H1 (cell line): ENCODE measurements at regions not wholly inside any gene's neighbourhood (a gene's known extent, or its start where the extent isn't known, plus 50 kb on each side); places are given as distances from the start of the nearest gene placed in this dataset.

Source experiments
- CTCF ChIA-PET: fragments of 300-600 bp; sonication (Branson Sonifier 250); formaldehyde crosslinking; loops from one replicate; lab custom pipeline; 2021; ENCODE audit not compliant: partially characterized antibody; lab: Charles Lee
- POLR2A ChIA-PET: fragments of 300-600 bp; sonication (Branson Sonifier 250); formaldehyde crosslinking; loops from one replicate; lab custom pipeline; 2021; ENCODE audit warnings: inconsistent platforms; ENCODE audit not compliant: partially characterized antibody; lab: Charles Lee
- DNase-seq, 2 experiments: peaks; one replicate each; pipeline versions ENCODE4 v3.0.0 to v3.0.0-alpha.2; 2010 to 2022; ENCODE audit warnings: low spot score in 2 of 2, low read depth in 1 of 2, mixed read lengths in 1 of 2
- FAIRE-seq: peaks from 2 replicates; lab custom pipeline; 2011; peaks lifted over from hg19 to GRCh38; lab: Jason Lieb, UNC
- H2AFZ ChIP-seq: 2 replicates; pipeline ENCODE4 v1.8.1; 2012; ENCODE audit warnings: low read length, inconsistent platforms
- H2AK5ac ChIP-seq: 2 replicates; pipeline ENCODE4 v1.6.1; 2013; ENCODE audit warnings: low read depth, low read length
- H2BK120ac ChIP-seq: replicated peaks from 2 replicates; pipeline ENCODE3; 2013; ENCODE audit warnings: low read depth, low read length, inconsistent platforms
- H2BK12ac ChIP-seq: 2 replicates; pipeline ENCODE4 v1.6.1; 2013; ENCODE audit warnings: low read depth, low read length
- H2BK15ac ChIP-seq: 2 replicates; pipeline ENCODE4 v1.6.1; 2013; ENCODE audit warnings: low read length
- H2BK20ac ChIP-seq: 2 replicates; pipeline ENCODE4 v1.6.1; 2013; ENCODE audit warnings: low read length
- H2BK5ac ChIP-seq: 2 replicates; pipeline ENCODE4 v1.6.1; 2013; ENCODE audit warnings: low read depth, low read length
- H3K14ac ChIP-seq: 2 replicates; pipeline ENCODE4 v1.6.1; 2013; ENCODE audit warnings: inconsistent platforms; ENCODE audit not compliant: insufficient read length
- H3K18ac ChIP-seq: 2 replicates; pipeline ENCODE4 v1.6.1; 2013; ENCODE audit warnings: low read length; ENCODE audit errors: extremely low read depth
- H3K23ac ChIP-seq: 2 replicates; pipeline ENCODE4 v1.6.1; 2013; ENCODE audit warnings: inconsistent platforms; ENCODE audit not compliant: insufficient read length
- H3K23me2 ChIP-seq: 2 replicates; pipeline ENCODE4 v1.6.1; 2013; ENCODE audit warnings: low read depth, low read length
- H3K27ac ChIP-seq: 2 replicates; pipeline ENCODE4 v1.6.1; 2011; ENCODE audit warnings: low read depth, low read length, inconsistent platforms
- H3K27me3 ChIP-seq, 4 experiments: replicated peaks in 1 of 4; 1 replicate in 1 of 4; 2 replicates in 3 of 4; pipeline versions ENCODE4 v1.6.1 to v1.8.1; 2011 to 2013; ENCODE audit warnings: low read length in 3 of 4, mild to moderate bottlenecking in 3 of 4, inconsistent platforms in 2 of 4, mixed read lengths in 2 of 4, moderate library complexity in 1 of 4; ENCODE audit not compliant: control insufficient read depth in 3 of 4, insufficient read depth in 3 of 4; ENCODE audit errors: extremely low read depth in 1 of 4
- H3K36me3 ChIP-seq, 4 experiments: 2 replicates each; pipeline versions ENCODE4 v1.6.1 to v1.8.1; 2011 to 2013; ENCODE audit warnings: mild to moderate bottlenecking in 4 of 4, low read length in 3 of 4, moderate library complexity in 2 of 4, control low read depth in 1 of 4, inconsistent platforms in 1 of 4; ENCODE audit not compliant: insufficient read depth in 4 of 4, control insufficient read depth in 2 of 4
- H3K4ac ChIP-seq: replicated peaks from 2 replicates; pipeline ENCODE3; 2013; ENCODE audit warnings: low read length, low read depth, mixed read lengths, inconsistent platforms; ENCODE audit not compliant: insufficient read length
- H3K4me1 ChIP-seq, 4 experiments: replicated peaks in 1 of 4; 1 replicate in 1 of 4; 2 replicates in 3 of 4; pipeline versions ENCODE4 v1.6.1 to v1.8.1; 2011 to 2013; ENCODE audit warnings: low read length in 3 of 4, inconsistent platforms in 2 of 4, mixed read lengths in 1 of 4; ENCODE audit not compliant: insufficient read depth in 4 of 4, control insufficient read depth in 3 of 4
- H3K4me2 ChIP-seq, 2 experiments: 2 replicates each; pipeline versions ENCODE4 v1.6.1 to v1.8.1; 2011 to 2013; ENCODE audit warnings: low read depth in 2 of 2, low read length in 2 of 2, control low read depth in 1 of 2, inconsistent platforms in 1 of 2, mild to moderate bottlenecking in 1 of 2; ENCODE audit not compliant: insufficient read depth in 1 of 2
- H3K4me3 ChIP-seq, 4 experiments: fragments of 200-600, 300-600 bp in 1 of 4; sonication (generic), shearing (Covaris generic), sonication (Bioruptor Twin) in 1 of 4; 2 replicates each; pipeline versions ENCODE4 v1.5.1 to v1.8.1; 2011 to 2016; ENCODE audit warnings: low read length in 4 of 4, low read depth in 3 of 4, control low read depth in 2 of 4, inconsistent platforms in 2 of 4, mild to moderate bottlenecking in 2 of 4, mixed read lengths in 1 of 4, moderate library complexity in 1 of 4; ENCODE audit not compliant: insufficient read depth in 2 of 4; ENCODE audit errors: extremely low read depth in 1 of 4
- H3K56ac ChIP-seq: replicated peaks from 2 replicates; pipeline ENCODE3; 2013; ENCODE audit warnings: low read depth, mild to moderate bottlenecking, mixed read lengths, low read length, inconsistent platforms; ENCODE audit not compliant: insufficient read length
- H3K79me1 ChIP-seq: 2 replicates; pipeline ENCODE4 v1.6.1; 2013; ENCODE audit warnings: low read depth, low read length, control low read depth
- H3K79me2 ChIP-seq, 2 experiments: 2 replicates each; pipeline versions ENCODE4 v1.6.1 to v1.8.1; 2012 to 2013; ENCODE audit warnings: low read length in 2 of 2, mild to moderate bottlenecking in 2 of 2, inconsistent platforms in 1 of 2; ENCODE audit not compliant: insufficient read depth in 2 of 2, control insufficient read depth in 1 of 2
- H3K9ac ChIP-seq, 4 experiments: replicated peaks in 1 of 4; 1 replicate in 1 of 4; 2 replicates in 3 of 4; pipeline versions ENCODE4 v1.6.1 to v1.8.1; 2011 to 2013; ENCODE audit warnings: low read depth in 3 of 4, low read length in 3 of 4, control low read depth in 2 of 4, mild to moderate bottlenecking in 2 of 4, moderate library complexity in 2 of 4, inconsistent platforms in 1 of 4; ENCODE audit errors: extremely low read depth in 1 of 4
- H3K9me3 ChIP-seq, 2 experiments: 2 replicates each; pipeline versions ENCODE4 v1.6.1 to v1.8.1; 2012 to 2013; ENCODE audit warnings: mild to moderate bottlenecking in 2 of 2, moderate library complexity in 2 of 2, control low read depth in 1 of 2, inconsistent platforms in 1 of 2, low read depth in 1 of 2, low read length in 1 of 2, mixed read lengths in 1 of 2; ENCODE audit not compliant: insufficient read depth in 2 of 2
- H4K20me1 ChIP-seq, 2 experiments: replicated peaks in 1 of 2; 2 replicates each; pipeline versions ENCODE3 to v1.8.1; 2011 to 2013; ENCODE audit warnings: inconsistent platforms in 2 of 2, low read length in 2 of 2, mild to moderate bottlenecking in 1 of 2; ENCODE audit not compliant: insufficient read depth in 2 of 2, control insufficient read depth in 1 of 2
- H4K5ac ChIP-seq: 2 replicates; pipeline ENCODE4 v1.6.1; 2013; ENCODE audit warnings: low read length, low read depth, mixed read lengths, inconsistent platforms; ENCODE audit not compliant: insufficient read length
- H4K8ac ChIP-seq: 2 replicates; pipeline ENCODE4 v1.8.0; 2013; ENCODE audit warnings: mild to moderate bottlenecking, moderate library complexity, low read length, inconsistent platforms; ENCODE audit not compliant: insufficient read depth; ENCODE audit errors: extremely low read depth
- H4K91ac ChIP-seq: replicated peaks from 2 replicates; pipeline ENCODE3; 2013; ENCODE audit warnings: low read length, mixed read lengths, inconsistent platforms; ENCODE audit not compliant: insufficient read length
- BACH1 ChIP-seq: IDR thresholded peaks from 2 replicates; pipeline ENCODE4 v1.6.1; 2012; ENCODE audit warnings: low read length, improper control_type of control experiment
- CBX5 ChIP-seq: fragments of 300-800, 300-1000 bp; sonication (generic); IDR thresholded peaks from 2 replicates; pipeline ENCODE4 v1.7.1; 2016; ENCODE audit warnings: antibody characterized with exemption, low read length, low read depth
- CBX8 ChIP-seq: fragments of 300-800, 300-1000 bp; sonication (generic); IDR thresholded peaks from 2 replicates; pipeline ENCODE4 v1.7.1; 2016; ENCODE audit warnings: low read depth, low read length, borderline replicate concordance
- CEBPB ChIP-seq: IDR thresholded peaks from 2 replicates; pipeline ENCODE4 v1.6.1; 2012; ENCODE audit warnings: low read depth, low read length
- EGR1 ChIP-seq: IDR thresholded peaks from 2 replicates; pipeline ENCODE4 v1.6.1; 2011; ENCODE audit warnings: low read depth, low read length, borderline replicate concordance
- GABPA ChIP-seq: IDR thresholded peaks from 2 replicates; pipeline ENCODE4 v1.6.1; 2011; ENCODE audit warnings: mild to moderate bottlenecking, low read length, moderate library complexity, borderline replicate concordance; ENCODE audit not compliant: insufficient read depth
- SRF ChIP-seq: IDR thresholded peaks from 2 replicates; pipeline ENCODE4 v1.6.1; 2011; ENCODE audit warnings: mild to moderate bottlenecking, low read depth, low read length, moderate library complexity
- TCF12 ChIP-seq: IDR thresholded peaks from 2 replicates; pipeline ENCODE4 v1.6.1; 2011; ENCODE audit warnings: low read depth, mild to moderate bottlenecking, low read length
- WGBS, 2 experiments: shearing (Covaris generic) in 1 of 2; methylation state at CpG; one replicate each; pipeline versions ENCODE4 v1.1.6 to v1.1.7; 2013 to 2015; ENCODE audit warnings: low lambda C conversion rate in 2 of 2, mixed read lengths in 2 of 2, inconsistent platforms in 1 of 2, low coverage in 1 of 2, missing lambda C conversion rate in 1 of 2; ENCODE audit not compliant: insufficient replicate concordance in 2 of 2, insufficient coverage in 1 of 2, insufficient read length in 1 of 2; ENCODE audit errors: extremely low coverage in 1 of 2, missing lambda C conversion rate in 1 of 2; 5-methylcytosine and 5-hydroxymethylcytosine counted together

- H3K23ac ChIP-seq = no peak overlapping the region
- no peaks in the 10 kb centered on the region for H4K20me1 ChIP-seq
- H3K18ac ChIP-seq = no peak overlapping the region
- no peaks in the 10 kb centered on the region for H3K79me2 ChIP-seq
- no peak overlapping the region for H3K4me2 ChIP-seq
- H3K9ac ChIP-seq = no peak overlapping the region; a peak in 1 of 7 replicates
- H2AFZ ChIP-seq = no peak overlapping the region
- no peak overlapping the region for H3K4me3 ChIP-seq
- no peak overlapping the region for H2BK12ac ChIP-seq
- no peak overlapping the region for H4K91ac ChIP-seq
- H3K27me3 ChIP-seq = no peaks in the 10 kb centered on the region
- ChIA-PET POLR2A (no interaction called here), CTCF (no interaction called here)
- TF ChIP-seq SRF (no peak), CBX5 (no peak), CEBPB (no peak), TCF12 (no peak), EGR1 (no peak), GABPA (no peak), CBX8 (no peak), BACH1 (no peak)
- DNase-seq (no peak), FAIRE-seq (no peak)
- H4K8ac ChIP-seq = no peak overlapping the region
- 100% methylated on average over 1 of the region's 1 CpG; no CpG with 5 or more reads in 1 of the 2 experiments for WGBS, 2 experiments
- H3K36me3 ChIP-seq = no peaks in the 10 kb centered on the region
- H3K4me1 ChIP-seq = no peaks in the 10 kb centered on the region
- H3K9me3 ChIP-seq = 0 out of 4 replicates have a peak, but pooled peaks cover 0 to 4% of the 10 kb centered on the region in 2 experiments
- H4K5ac ChIP-seq = no peak overlapping the region
- no peak overlapping the region for H3K27ac ChIP-seq
- H3K14ac ChIP-seq = no peak overlapping the region
- H3K4ac ChIP-seq = no peak overlapping the region
- H2BK5ac ChIP-seq = no peak overlapping the region
- H2AK5ac ChIP-seq = no peak overlapping the region
- H3K56ac ChIP-seq = no peak overlapping the region
- H3K23me2 ChIP-seq = no peaks in the 10 kb centered on the region
- no peaks in the 10 kb centered on the region for H3K79me1 ChIP-seq
- H2BK120ac ChIP-seq = no peak overlapping the region
- no peak overlapping the region for H2BK15ac ChIP-seq
- no peak overlapping the region for H2BK20ac ChIP-seq
Measured at GRCh38 chr1:37420456-37420855, 53.9 kb upstream of the ZC3H12A start.
